IMR-90 (cell line): ENCODE measurements at regions not wholly inside any gene's neighbourhood (a gene's known extent, or its start where the extent isn't known, plus 50 kb on each side); places are given as distances from the start of the nearest gene placed in this dataset.

Experiments used
- BHLHE40 ChIP-seq: fragments of 150-350 bp; IDR thresholded peaks from 2 replicates; pipeline ENCODE4 v1.6.1; 2016; ENCODE audit warnings: mild to moderate bottlenecking, low read depth, low read length
- RFX5 ChIP-seq: IDR thresholded peaks from 2 replicates; pipeline ENCODE4 v1.8.0; 2012; ENCODE audit warnings: low read depth, mild to moderate bottlenecking, low read length, moderate library complexity
- TF ChIP-seq, protein P1 (sequence below): fragments of 150-350 bp; IDR thresholded peaks from 2 replicates; pipeline ENCODE4 v1.6.1; 2017; ENCODE audit warnings: mild to moderate bottlenecking, antibody characterized with exemption, low read length, low read depth
- TF ChIP-seq, protein P2 (sequence below): conservative IDR thresholded peaks from 2 replicates; pipeline ENCODE4 v1.5.1; 2012; ENCODE audit warnings: mild to moderate bottlenecking, low read depth, low read length, improper control_type of control experiment

DNA sequence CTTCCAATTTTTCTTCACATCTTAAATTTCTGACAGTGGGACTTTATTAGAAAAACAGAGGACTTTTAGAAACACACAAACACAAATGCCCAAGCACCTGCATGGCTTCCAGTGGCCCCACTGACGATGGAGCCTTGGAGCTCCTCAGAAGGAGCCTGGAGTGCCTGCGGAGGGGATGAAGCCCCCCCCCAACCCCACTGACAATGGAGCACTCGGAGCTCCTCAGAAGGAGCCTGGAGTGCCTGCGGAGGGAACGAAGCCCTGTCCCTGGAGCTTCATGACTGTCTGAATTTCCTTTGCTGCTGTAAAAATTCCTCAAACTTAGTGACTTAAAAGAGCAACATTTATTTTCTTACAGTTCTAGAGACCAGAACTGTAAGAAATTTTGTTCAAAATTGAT lies 80.1 kb upstream of the VRK1 start:
- no peak for TF ChIP-seq BHLHE40
- TF ChIP-seq, protein P1, sequence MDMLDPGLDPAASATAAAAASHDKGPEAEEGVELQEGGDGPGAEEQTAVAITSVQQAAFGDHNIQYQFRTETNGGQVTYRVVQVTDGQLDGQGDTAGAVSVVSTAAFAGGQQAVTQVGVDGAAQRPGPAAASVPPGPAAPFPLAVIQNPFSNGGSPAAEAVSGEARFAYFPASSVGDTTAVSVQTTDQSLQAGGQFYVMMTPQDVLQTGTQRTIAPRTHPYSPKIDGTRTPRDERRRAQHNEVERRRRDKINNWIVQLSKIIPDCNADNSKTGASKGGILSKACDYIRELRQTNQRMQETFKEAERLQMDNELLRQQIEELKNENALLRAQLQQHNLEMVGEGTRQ, result no peak
- no peak for TF ChIP-seq RFX5
- TF ChIP-seq, protein P2, sequence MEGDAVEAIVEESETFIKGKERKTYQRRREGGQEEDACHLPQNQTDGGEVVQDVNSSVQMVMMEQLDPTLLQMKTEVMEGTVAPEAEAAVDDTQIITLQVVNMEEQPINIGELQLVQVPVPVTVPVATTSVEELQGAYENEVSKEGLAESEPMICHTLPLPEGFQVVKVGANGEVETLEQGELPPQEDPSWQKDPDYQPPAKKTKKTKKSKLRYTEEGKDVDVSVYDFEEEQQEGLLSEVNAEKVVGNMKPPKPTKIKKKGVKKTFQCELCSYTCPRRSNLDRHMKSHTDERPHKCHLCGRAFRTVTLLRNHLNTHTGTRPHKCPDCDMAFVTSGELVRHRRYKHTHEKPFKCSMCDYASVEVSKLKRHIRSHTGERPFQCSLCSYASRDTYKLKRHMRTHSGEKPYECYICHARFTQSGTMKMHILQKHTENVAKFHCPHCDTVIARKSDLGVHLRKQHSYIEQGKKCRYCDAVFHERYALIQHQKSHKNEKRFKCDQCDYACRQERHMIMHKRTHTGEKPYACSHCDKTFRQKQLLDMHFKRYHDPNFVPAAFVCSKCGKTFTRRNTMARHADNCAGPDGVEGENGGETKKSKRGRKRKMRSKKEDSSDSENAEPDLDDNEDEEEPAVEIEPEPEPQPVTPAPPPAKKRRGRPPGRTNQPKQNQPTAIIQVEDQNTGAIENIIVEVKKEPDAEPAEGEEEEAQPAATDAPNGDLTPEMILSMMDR, result no peak
